ENCODE measurements at regions not wholly inside any gene's neighbourhood (a gene's known extent, or its start where the extent isn't known, plus 50 kb on each side); places are given as distances from the start of the nearest gene placed in this dataset.
A peak's percentile ranks its signal among the peaks of the same experiment; 100 is the strongest.
"Not testable (repeated sequence)": the region's sequence is repeated elsewhere in the genome, so short reads cannot be mapped to it uniquely, and the experiment has no call there.

DNA sequence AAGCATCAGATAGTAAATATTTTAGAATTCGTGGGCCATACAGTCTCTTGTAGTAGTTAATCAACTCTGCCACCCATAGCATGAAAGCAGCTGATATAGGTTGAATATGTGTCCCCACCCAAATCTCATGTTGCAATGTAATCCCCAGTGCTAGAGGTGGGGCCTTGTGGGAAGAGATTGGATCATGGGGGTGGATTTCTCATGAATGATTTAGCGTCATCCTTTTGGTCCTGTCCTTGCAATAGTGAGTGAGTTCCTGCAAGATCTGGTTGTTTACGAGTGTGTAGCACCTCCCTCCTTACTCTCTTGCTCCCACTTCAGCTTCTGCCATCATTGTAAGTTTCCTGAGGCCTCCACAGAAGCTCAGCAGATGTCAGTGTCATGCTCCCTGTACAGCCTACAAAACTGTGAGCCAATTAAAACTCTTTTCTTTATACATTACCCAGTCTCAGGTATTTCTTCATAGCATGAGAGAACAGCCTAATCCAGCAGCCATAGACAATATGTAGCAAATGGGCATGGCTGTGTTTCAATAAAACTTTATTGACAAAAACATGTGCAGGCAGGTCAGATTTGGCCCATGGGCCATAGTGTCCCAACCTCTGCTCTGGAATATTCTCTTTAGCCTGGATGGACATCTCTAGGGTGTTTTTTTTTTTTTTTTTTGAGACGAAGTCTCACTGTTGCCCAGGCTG is 97.9 kb upstream of the FAM90A1 start:
- H3K36me3 ChIP-seq (ENCODE audit: control insufficient read depth in 2 of 2, insufficient read depth in 2 of 2, low read length in 1 of 2); H2AFZ ChIP-seq (ENCODE audit: control insufficient read depth, low read depth, low read length); H4K20me1 ChIP-seq (ENCODE audit: control insufficient read depth, insufficient read depth); H3K4me2 ChIP-seq (ENCODE audit: control insufficient read depth, insufficient read depth); in situ Hi-C loops (cut with MboI); intact Hi-C loops (cut with micrococcal nuclease; ENCODE audit: unreplicated experiment); H3K9me3 ChIP-seq (replicated peaks; ENCODE audit: control insufficient read depth, insufficient read depth, low read length); SMC1A ChIA-PET (ENCODE audit: uncharacterized antibody, unreplicated experiment); H3K79me2 ChIP-seq (ENCODE audit: control insufficient read depth, insufficient read depth, low read length); ATAC-seq; POLR2A ChIA-PET; FAIRE-seq; H3K27ac ChIP-seq (ENCODE audit: control insufficient read depth, insufficient read depth); H3K4me3 ChIP-seq; H3K9ac ChIP-seq (ENCODE audit: control insufficient read depth, insufficient read depth, low read length); RAD21 ChIA-PET (ENCODE audit: unreplicated experiment); H3K4me1 ChIP-seq (ENCODE audit: control insufficient read depth, insufficient read depth, low read length); CTCF ChIA-PET; H3K27me3 ChIP-seq (replicated peaks in 1 of 2; ENCODE audit: control insufficient read depth in 2 of 2, insufficient read depth in 2 of 2, low read length in 1 of 2); BruUV-seq (replicated peaks); DNase-seq (ENCODE audit: low read depth, low spot score): not testable (repeated sequence)
- peak; percentile 41; the same call in 1 of the 2 replicates for TF ChIP-seq ZBTB40 (IDR thresholded peaks at IDR 0.05; ENCODE audit: borderline replicate concordance)
- 8% methylated on average over 4 of the region's 4 CpGs for WGBS (ENCODE audit: insufficient coverage, insufficient replicate concordance, low lambda C conversion rate, missing lambda C conversion rate)

GRCh38 chr12:8328835-8329234 is 101.4 kb upstream of the FAM90A1 start:
- H2AFZ ChIP-seq (ENCODE audit: control insufficient read depth, low read depth, low read length); DNase-seq (ENCODE audit: low read depth, low spot score); BruUV-seq (replicated peaks); H3K4me3 ChIP-seq; H3K36me3 ChIP-seq (ENCODE audit: control insufficient read depth in 2 of 2, insufficient read depth in 2 of 2, low read length in 1 of 2); H3K9ac ChIP-seq (ENCODE audit: control insufficient read depth, insufficient read depth, low read length); FAIRE-seq; ATAC-seq; POLR2A ChIA-PET; in situ Hi-C loops (cut with MboI); RAD21 ChIA-PET (ENCODE audit: unreplicated experiment); H3K4me1 ChIP-seq (ENCODE audit: control insufficient read depth, insufficient read depth, low read length); intact Hi-C loops (cut with micrococcal nuclease; ENCODE audit: unreplicated experiment); H3K27ac ChIP-seq (ENCODE audit: control insufficient read depth, insufficient read depth); H3K9me3 ChIP-seq (replicated peaks; ENCODE audit: control insufficient read depth, insufficient read depth, low read length); H3K79me2 ChIP-seq (ENCODE audit: control insufficient read depth, insufficient read depth, low read length); CTCF ChIA-PET; H4K20me1 ChIP-seq (ENCODE audit: control insufficient read depth, insufficient read depth); H3K4me2 ChIP-seq (ENCODE audit: control insufficient read depth, insufficient read depth); H3K27me3 ChIP-seq (replicated peaks in 1 of 2; ENCODE audit: control insufficient read depth in 2 of 2, insufficient read depth in 2 of 2, low read length in 1 of 2); SMC1A ChIA-PET (ENCODE audit: uncharacterized antibody, unreplicated experiment): not testable (repeated sequence)
- TF ChIP-seq BHLHE40 (IDR thresholded peaks at IDR 0.05; ENCODE audit: borderline replicate concordance in 1 of 2, low read depth in 2 of 2, low read length in 1 of 2) (peak in 1 of 2 experiments; percentile 50; a peak in 1 of 4 replicates), RAD51 (IDR thresholded peaks at IDR 0.05) (peak; percentile 51; the same call in 1 of the 2 replicates)
- 10% methylated on average over 3 of the region's 3 CpGs for WGBS (ENCODE audit: insufficient coverage, insufficient replicate concordance, low lambda C conversion rate, missing lambda C conversion rate)

DNA sequence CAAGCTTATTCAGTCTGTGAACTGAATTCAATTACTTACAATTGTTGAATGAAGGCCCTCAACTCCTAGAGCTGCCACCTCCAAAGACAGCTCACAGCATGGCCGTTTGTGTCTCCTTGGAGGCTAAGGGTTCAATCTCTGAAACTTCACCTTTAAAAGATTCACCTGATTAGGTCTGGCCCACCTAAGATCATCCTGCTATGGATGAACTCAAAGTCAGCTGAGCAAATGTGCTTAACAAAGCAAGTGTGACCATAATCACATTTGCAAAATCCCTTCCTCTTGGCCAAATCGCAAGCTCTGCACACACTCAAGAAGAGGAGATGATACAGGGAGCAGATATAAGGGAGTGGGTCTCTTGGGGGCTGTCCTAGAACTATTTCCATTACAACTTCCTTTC is 105.0 kb upstream of the FAM90A1 start:
- H3K27me3 ChIP-seq (replicated peaks in 1 of 2; ENCODE audit: control insufficient read depth in 2 of 2, insufficient read depth in 2 of 2, low read length in 1 of 2); POLR2A ChIA-PET; DNase-seq (ENCODE audit: low read depth, low spot score); SMC1A ChIA-PET (ENCODE audit: uncharacterized antibody, unreplicated experiment); in situ Hi-C loops (cut with MboI); ATAC-seq; H3K9me3 ChIP-seq (replicated peaks; ENCODE audit: control insufficient read depth, insufficient read depth, low read length); FAIRE-seq; intact Hi-C loops (cut with micrococcal nuclease; ENCODE audit: unreplicated experiment); H3K4me3 ChIP-seq; H3K4me1 ChIP-seq (ENCODE audit: control insufficient read depth, insufficient read depth, low read length); H2AFZ ChIP-seq (ENCODE audit: control insufficient read depth, low read depth, low read length); H4K20me1 ChIP-seq (ENCODE audit: control insufficient read depth, insufficient read depth); RAD21 ChIA-PET (ENCODE audit: unreplicated experiment); H3K4me2 ChIP-seq (ENCODE audit: control insufficient read depth, insufficient read depth); BruUV-seq (replicated peaks); H3K79me2 ChIP-seq (ENCODE audit: control insufficient read depth, insufficient read depth, low read length); H3K36me3 ChIP-seq (ENCODE audit: control insufficient read depth in 2 of 2, insufficient read depth in 2 of 2, low read length in 1 of 2); CTCF ChIA-PET; H3K27ac ChIP-seq (ENCODE audit: control insufficient read depth, insufficient read depth); H3K9ac ChIP-seq (ENCODE audit: control insufficient read depth, insufficient read depth, low read length): not testable (repeated sequence)
- WGBS (ENCODE audit: insufficient coverage, insufficient replicate concordance, low lambda C conversion rate, missing lambda C conversion rate): 43% methylated on average over 2 of the region's 2 CpGs
